Right lobe of liver (tissue), 6 donors: ENCODE measurements at regions not wholly inside any gene's neighbourhood (a gene's known extent, or its start where the extent isn't known, plus 50 kb on each side); places are given as distances from the start of the nearest gene placed in this dataset.

Source experiments
- ATAC-seq, 4 donors: fragments of 200-7000 bp; cut with Tn5 transposase; one replicate each; pipeline ENCODE4 v1.9.1; 2020; ENCODE audit warnings: mild to moderate bottlenecking in 4 of 4, moderate library complexity in 4 of 4
- DNase-seq, 3 donors: peaks; one replicate each; pipeline ENCODE4 v3.0.0-alpha.2; 2020
- H3K27ac ChIP-seq, 3 donors: fragments of 200-600 bp; one replicate each; pipeline ENCODE4 v1.8.0; 2022
- H3K27me3 ChIP-seq, 2 donors: fragments of 200-600 bp; one replicate each; pipeline ENCODE4 v1.8.0; 2022
- H3K36me3 ChIP-seq, 4 donors: fragments of 200-600 bp; sonication (generic) in 1 of 4; one replicate each; pipeline versions ENCODE4 v1.5.1 to v1.8.0; 2017 to 2022; ENCODE audit warnings: control low read depth in 1 of 4
- H3K4me1 ChIP-seq, 4 donors: fragments of 200-600 bp; sonication (generic) in 1 of 4; one replicate each; pipeline versions ENCODE4 v1.5.1 to v1.8.0; 2017 to 2022; ENCODE audit warnings: control low read depth in 1 of 4
- H3K4me3 ChIP-seq, 3 donors: fragments of 200-600 bp; one replicate each; pipeline ENCODE4 v1.8.0; 2022
- H3K9me3 ChIP-seq, 4 donors: fragments of 200-600 bp; sonication (generic) in 1 of 4; one replicate each; pipeline versions ENCODE4 v1.5.1 to v1.8.0; 2017 to 2022; ENCODE audit warnings: control low read depth in 1 of 4
- POLR2A ChIP-seq: fragments of 450-650 bp; IDR thresholded peaks from one replicate; pipeline ENCODE4 v1.6.1; 2017; ENCODE audit warnings: antibody characterized with exemption, mild to moderate bottlenecking
- WGBS: methylation state at CpG from one replicate; pipeline ENCODE4 v1.1.6; 2018; ENCODE audit warnings: low coverage, low lambda C conversion rate; ENCODE audit not compliant: insufficient coverage; ENCODE audit errors: missing lambda C conversion rate; 5-methylcytosine and 5-hydroxymethylcytosine counted together
- intact Hi-C, 2 donors: fragments of 100-400 bp; cut with DNase I; formaldehyde crosslinking; loops; one replicate each; pipeline versions ENCODE4 v1.11.2 to v1.14.1; 2022
- TF ChIP-seq, protein P1 (sequence below), 4 donors: fragments of 200-600 bp in 3 of 4; fragments of 450-650 bp in 1 of 4; IDR thresholded peaks; one replicate each; pipeline versions ENCODE4 v1.5.1 to v1.8.0; 2016 to 2022; ENCODE audit warnings: antibody characterized with exemption in 4 of 4, mild to moderate bottlenecking in 2 of 4
- donor health status: DM: no; HTN: yes; CAD: no.
- donor health status: DM: no; HTN: no; CAD: no.
- donor health status: DM: no; HTN: no; CAD: no.
- donor health status: DM: no; HTN: yes; CAD: no.
- donor health status: DM: no; HTN: yes; CAD: no.

GRCh38 chr19:56930647-56931535 is 90.4 kb upstream of the PEG3 start:
- no peak overlapping the region for H3K27ac ChIP-seq
- no peak for DNase-seq
- H3K4me3 ChIP-seq, result no peak overlapping the region
- intact Hi-C loops, result no loop called here
- H3K27me3 ChIP-seq, result no peaks in the 10 kb centered on the region
- 27% methylated on average over 5 of the region's 5 CpGs for WGBS
- TF ChIP-seq, protein P1, sequence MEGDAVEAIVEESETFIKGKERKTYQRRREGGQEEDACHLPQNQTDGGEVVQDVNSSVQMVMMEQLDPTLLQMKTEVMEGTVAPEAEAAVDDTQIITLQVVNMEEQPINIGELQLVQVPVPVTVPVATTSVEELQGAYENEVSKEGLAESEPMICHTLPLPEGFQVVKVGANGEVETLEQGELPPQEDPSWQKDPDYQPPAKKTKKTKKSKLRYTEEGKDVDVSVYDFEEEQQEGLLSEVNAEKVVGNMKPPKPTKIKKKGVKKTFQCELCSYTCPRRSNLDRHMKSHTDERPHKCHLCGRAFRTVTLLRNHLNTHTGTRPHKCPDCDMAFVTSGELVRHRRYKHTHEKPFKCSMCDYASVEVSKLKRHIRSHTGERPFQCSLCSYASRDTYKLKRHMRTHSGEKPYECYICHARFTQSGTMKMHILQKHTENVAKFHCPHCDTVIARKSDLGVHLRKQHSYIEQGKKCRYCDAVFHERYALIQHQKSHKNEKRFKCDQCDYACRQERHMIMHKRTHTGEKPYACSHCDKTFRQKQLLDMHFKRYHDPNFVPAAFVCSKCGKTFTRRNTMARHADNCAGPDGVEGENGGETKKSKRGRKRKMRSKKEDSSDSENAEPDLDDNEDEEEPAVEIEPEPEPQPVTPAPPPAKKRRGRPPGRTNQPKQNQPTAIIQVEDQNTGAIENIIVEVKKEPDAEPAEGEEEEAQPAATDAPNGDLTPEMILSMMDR (IDR thresholded peaks at IDR 0.05), result no peak
- TF ChIP-seq POLR2A, result no peak
- ATAC-seq, result no peak
- no peaks in the 10 kb centered on the region for H3K36me3 ChIP-seq
- H3K9me3 ChIP-seq, result no peaks in the 10 kb centered on the region
- H3K4me1 ChIP-seq, result peaks cover 0 to 9% (median 0%) of the 10 kb centered on the region in 4 donors

GRCh38 chr19:56933014-56933705 is 92.6 kb upstream of the PEG3 start:
- TF ChIP-seq, protein P1 (IDR thresholded peaks at IDR 0.05), result no peak
- no peak for TF ChIP-seq POLR2A
- WGBS, result 60% methylated on average over 9 of the region's 13 CpGs
- no peak for DNase-seq

GRCh38 chr19:56934438-56935090 is 94.0 kb upstream of the PEG3 start:
- no peak for TF ChIP-seq POLR2A
- TF ChIP-seq, protein P1 (IDR thresholded peaks at IDR 0.05), result no peak
- 23% methylated on average over 8 of the region's 9 CpGs for WGBS
- Histone ChIP-seq H3K27ac (no peak overlapping the region), H3K4me3 (no peak overlapping the region), H3K9me3 (no peaks in the 10 kb centered on the region), H3K36me3 (no peaks in the 10 kb centered on the region), H3K4me1 (peaks cover 0 to 9% (median 0%) of the 10 kb centered on the region in 4 donors), H3K27me3 (no peaks in the 10 kb centered on the region)
- DNase-seq (no peak), ATAC-seq (peak in 2 of 4 donors; percentile 61 to 80)
- intact Hi-C loops, result no loop called here

More at GRCh38 chr19:56933014-56933705, 92.6 kb upstream of the PEG3 start:
- peaks cover 0 to 9% (median 0%) of the 10 kb centered on the region in 4 donors for H3K4me1 ChIP-seq
- H3K9me3 ChIP-seq, result no peaks in the 10 kb centered on the region
- H3K36me3 ChIP-seq, result no peaks in the 10 kb centered on the region
- no peak for ATAC-seq
- H3K27ac ChIP-seq, result no peak overlapping the region
- intact Hi-C loops, result no loop called here
- no peaks in the 10 kb centered on the region for H3K27me3 ChIP-seq
- no peak overlapping the region for H3K4me3 ChIP-seq

GRCh38 chr19:56939951-56940350 is 99.4 kb upstream of the PEG3 start:
- 84% methylated on average over 11 of the region's 11 CpGs for WGBS
- H3K9me3 ChIP-seq, result no peaks in the 10 kb centered on the region
- DNase-seq (no peak), ATAC-seq (no peak)
- no peak overlapping the region for H3K4me3 ChIP-seq
- peaks cover 0 to 4% (median 0%) of the 10 kb centered on the region in 4 donors for H3K4me1 ChIP-seq
- TF ChIP-seq POLR2A, result no peak
- TF ChIP-seq, protein P1 (IDR thresholded peaks at IDR 0.05), result no peak
- intact Hi-C loops, result no loop called here
- H3K27ac ChIP-seq, result no peak overlapping the region
- H3K27me3 ChIP-seq, result no peaks in the 10 kb centered on the region
- no peaks in the 10 kb centered on the region for H3K36me3 ChIP-seq
